GM12865 (cell line): ENCODE measurements at regions not wholly inside any gene's neighbourhood (a gene's known extent, or its start where the extent isn't known, plus 50 kb on each side); places are given as distances from the start of the nearest gene placed in this dataset.
"Not testable (repeated sequence)": the region's sequence is repeated elsewhere in the genome, so short reads cannot be mapped to it uniquely, and the experiment has no call there.

Experiments used
- DNase-seq: peaks from one replicate; pipeline ENCODE4 v3.0.0; 2010; ENCODE audit warnings: low read depth
- H3K4me3 ChIP-seq: 2 replicates; pipeline ENCODE4 v1.5.1; 2011; ENCODE audit warnings: mild to moderate bottlenecking, low read depth, low read length, control low read depth
- CTCF ChIP-seq: IDR thresholded peaks from 2 replicates; pipeline ENCODE4 v1.5.1; 2011; ENCODE audit warnings: low read length, control low read depth, low read depth, inconsistent platforms; ENCODE audit not compliant: insufficient read depth; ENCODE audit errors: missing control alignments

- not testable (repeated sequence) for H3K4me3 ChIP-seq, DNase-seq
Observed at GRCh38 chr6:86872810-86873209, 64.5 kb upstream of the HTR1E start.

GRCh38 chr6:86871681-86872080 lies 65.6 kb upstream of the HTR1E start:
- no peak for DNase-seq
- no peak overlapping the region for H3K4me3 ChIP-seq
- no peak for TF ChIP-seq CTCF

GRCh38 chr6:86869500-86869899 lies 67.8 kb upstream of the HTR1E start:
- no peak for DNase-seq
- no peak for TF ChIP-seq CTCF
- H3K4me3 ChIP-seq, result no peak overlapping the region

GRCh38 chr6:86859513-86859912 lies 77.8 kb upstream of the HTR1E start:
- no peak for DNase-seq
- no peak for TF ChIP-seq CTCF
- H3K4me3 ChIP-seq, result no peak overlapping the region

- no peak for DNase-seq
- no peak for TF ChIP-seq CTCF
- no peak overlapping the region for H3K4me3 ChIP-seq
Observed at GRCh38 chr6:86858970-86859369, 78.4 kb upstream of the HTR1E start.

- DNase-seq, result no peak
- H3K4me3 ChIP-seq, result no peak overlapping the region
- no peak for TF ChIP-seq CTCF
Observed at GRCh38 chr6:86857783-86858182, 79.5 kb upstream of the HTR1E start.

- DNase-seq, result peak; percentile 52
- H3K4me3 ChIP-seq, result no peak overlapping the region
- TF ChIP-seq CTCF, result peak; percentile 74
Observed at GRCh38 chr6:86856937-86857563, 80.3 kb upstream of the HTR1E start.
